ENCODE measurements at regions not wholly inside any gene's neighbourhood (a gene's known extent, or its start where the extent isn't known, plus 50 kb on each side); places are given as distances from the start of the nearest gene placed in this dataset.
A peak's percentile ranks its signal among the peaks of the same experiment; 100 is the strongest.

GRCh38 chr2:237150186-237150585 is 64.5 kb downstream of the COPS8 start:
- no peak for DNase-seq (ENCODE audit: extremely low read depth in 1 of 2, low read depth in 1 of 2)

- DNase-seq (ENCODE audit: extremely low read depth in 1 of 2, low read depth in 1 of 2), result no peak
These were observed 65.2 kb downstream of the COPS8 start for GRCh38 chr2:237150831-237151375.

- no peak for DNase-seq (ENCODE audit: extremely low read depth in 1 of 2, low read depth in 1 of 2)
These were observed 66.7 kb downstream of the COPS8 start for GRCh38 chr2:237152361-237152760.

GRCh38 chr2:237153181-237153580 is 67.5 kb downstream of the COPS8 start:
- DNase-seq (ENCODE audit: extremely low read depth in 1 of 2, low read depth in 1 of 2), result no peak

GRCh38 chr2:237154082-237154638 is 68.5 kb downstream of the COPS8 start:
- DNase-seq (ENCODE audit: extremely low read depth in 1 of 2, low read depth in 1 of 2), result peak in 1 of 2 donors; percentile 9

- DNase-seq (ENCODE audit: extremely low read depth in 1 of 2, low read depth in 1 of 2), result no peak
These were observed 69.5 kb downstream of the COPS8 start for GRCh38 chr2:237154884-237155851.

- DNase-seq (ENCODE audit: extremely low read depth in 1 of 2, low read depth in 1 of 2), result peak in 1 of 2 donors; percentile 5
These were observed 70.6 kb downstream of the COPS8 start for GRCh38 chr2:237156031-237156856.

- DNase-seq (ENCODE audit: extremely low read depth in 1 of 2, low read depth in 1 of 2), result no peak
These were observed 71.4 kb downstream of the COPS8 start for GRCh38 chr2:237156857-237157779.

GRCh38 chr2:237157780-237158102 is 72.1 kb downstream of the COPS8 start:
- no peak for DNase-seq (ENCODE audit: extremely low read depth in 1 of 2, low read depth in 1 of 2)

GRCh38 chr2:237158194-237158593 is 72.5 kb downstream of the COPS8 start:
- DNase-seq (ENCODE audit: extremely low read depth in 1 of 2, low read depth in 1 of 2), result no peak

GRCh38 chr2:237159006-237159911 is 73.6 kb downstream of the COPS8 start:
- DNase-seq (ENCODE audit: extremely low read depth in 1 of 2, low read depth in 1 of 2), result no peak

GRCh38 chr2:237160271-237160919 is 74.7 kb downstream of the COPS8 start:
- no peak for DNase-seq (ENCODE audit: extremely low read depth in 1 of 2, low read depth in 1 of 2)

GRCh38 chr2:237161189-237161588 is 75.5 kb downstream of the COPS8 start:
- DNase-seq (ENCODE audit: extremely low read depth in 1 of 2, low read depth in 1 of 2), result no peak

GRCh38 chr2:237162959-237163358 is 77.3 kb downstream of the COPS8 start:
- no peak for DNase-seq (ENCODE audit: extremely low read depth in 1 of 2, low read depth in 1 of 2)

GRCh38 chr2:237164474-237165042 is 78.9 kb downstream of the COPS8 start:
- no peak for DNase-seq (ENCODE audit: extremely low read depth in 1 of 2, low read depth in 1 of 2)

- DNase-seq (ENCODE audit: extremely low read depth in 1 of 2, low read depth in 1 of 2), result no peak
These were observed 80.0 kb downstream of the COPS8 start for GRCh38 chr2:237165405-237166276.

GRCh38 chr2:237167038-237167437 is 81.3 kb downstream of the COPS8 start:
- DNase-seq (ENCODE audit: extremely low read depth in 1 of 2, low read depth in 1 of 2), result no peak

Data from activated CD8-positive, alpha-beta memory T cell treated with anti-CD3 and anti-CD28 coated beads for 1 hour (primary cell).